G401.6 (cell line): ENCODE measurements at regions not wholly inside any gene's neighbourhood (a gene's known extent, or its start where the extent isn't known, plus 50 kb on each side); places are given as distances from the start of the nearest gene placed in this dataset.
"Not testable (repeated sequence)": the region's sequence is repeated elsewhere in the genome, so short reads cannot be mapped to it uniquely, and the experiment has no call there.

ENCODE experiments used
- FAIRE-seq: peaks from 2 replicates; lab custom pipeline; 2012; peaks lifted over from hg19 to GRCh38; lab: Jason Lieb, UNC

DNA sequence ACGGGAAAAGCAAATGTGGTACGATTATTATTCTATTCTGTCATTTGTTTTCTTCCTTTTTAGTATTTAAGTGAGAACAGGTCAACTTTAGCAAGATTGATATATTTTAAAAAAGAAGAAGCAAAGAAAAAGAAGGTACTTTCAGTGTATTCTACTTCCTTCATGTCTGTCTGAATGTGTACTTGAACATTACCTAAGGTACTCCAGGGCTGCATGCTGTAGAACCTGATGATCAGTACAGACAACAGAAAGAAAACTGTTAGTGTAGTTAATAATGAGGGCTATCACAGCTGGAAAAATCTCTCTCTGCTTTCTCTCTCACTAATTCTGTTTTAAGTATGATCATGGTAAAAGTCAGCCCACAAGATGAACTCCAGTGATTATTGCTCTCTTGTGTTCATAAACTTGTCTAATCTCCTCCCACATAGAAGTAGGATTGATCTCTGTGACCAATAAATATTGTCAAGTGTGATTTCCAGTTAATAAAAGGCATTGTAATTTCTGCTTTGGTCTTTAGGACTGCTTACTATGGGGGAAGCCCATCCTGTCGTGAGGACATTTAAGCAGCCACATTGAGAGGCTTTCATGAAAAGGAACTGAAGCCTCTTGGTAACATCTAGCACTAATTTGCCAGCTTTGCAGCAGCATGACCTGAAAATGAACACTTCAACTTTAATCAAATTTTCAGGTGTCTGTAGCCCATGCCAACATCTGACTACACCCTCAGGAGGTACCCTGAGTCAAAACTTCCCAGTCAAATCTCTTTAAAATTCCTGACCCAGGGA, 864.0 kb upstream of the ACO1 start:
- no peak for FAIRE-seq

DNA sequence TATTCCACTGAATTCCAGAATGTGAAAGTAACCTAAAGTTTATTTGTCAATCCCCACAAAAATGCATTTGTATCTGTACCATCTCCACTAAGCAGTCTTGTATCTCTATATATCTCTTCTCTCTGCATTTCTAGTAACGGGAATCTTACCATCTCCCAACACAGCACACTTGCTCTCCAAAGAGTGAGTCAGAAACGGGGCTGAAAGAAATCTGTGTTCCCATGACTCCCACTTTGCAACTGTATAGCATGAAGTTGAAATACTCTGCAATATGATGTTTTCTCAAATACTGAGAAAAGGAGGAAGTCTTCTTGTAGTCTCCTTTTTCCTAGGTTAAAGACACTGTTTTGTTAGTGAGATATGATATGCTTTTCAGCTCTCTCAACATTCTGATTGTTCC, 848.8 kb upstream of the ACO1 start:
- FAIRE-seq: no peak

DNA sequence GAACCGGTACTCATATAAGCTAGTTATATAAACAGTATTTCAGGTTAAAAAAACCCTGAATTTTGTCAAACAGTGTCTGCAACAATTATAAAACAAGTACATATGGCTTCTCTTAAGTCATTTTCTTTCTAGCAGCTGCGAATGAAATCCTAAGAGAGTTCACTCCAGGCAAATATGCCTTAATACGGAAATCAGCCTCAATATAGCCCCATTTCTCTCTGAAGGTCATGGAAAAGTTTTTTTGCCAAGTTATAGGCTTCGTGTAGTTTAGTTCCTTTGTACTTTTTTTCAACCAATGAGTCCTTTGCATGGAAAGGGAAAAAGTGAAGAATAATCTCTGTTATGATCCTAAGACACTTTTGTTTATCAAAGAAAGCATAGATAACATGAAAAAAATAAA, 848.0 kb upstream of the ACO1 start:
- FAIRE-seq: no peak

DNA sequence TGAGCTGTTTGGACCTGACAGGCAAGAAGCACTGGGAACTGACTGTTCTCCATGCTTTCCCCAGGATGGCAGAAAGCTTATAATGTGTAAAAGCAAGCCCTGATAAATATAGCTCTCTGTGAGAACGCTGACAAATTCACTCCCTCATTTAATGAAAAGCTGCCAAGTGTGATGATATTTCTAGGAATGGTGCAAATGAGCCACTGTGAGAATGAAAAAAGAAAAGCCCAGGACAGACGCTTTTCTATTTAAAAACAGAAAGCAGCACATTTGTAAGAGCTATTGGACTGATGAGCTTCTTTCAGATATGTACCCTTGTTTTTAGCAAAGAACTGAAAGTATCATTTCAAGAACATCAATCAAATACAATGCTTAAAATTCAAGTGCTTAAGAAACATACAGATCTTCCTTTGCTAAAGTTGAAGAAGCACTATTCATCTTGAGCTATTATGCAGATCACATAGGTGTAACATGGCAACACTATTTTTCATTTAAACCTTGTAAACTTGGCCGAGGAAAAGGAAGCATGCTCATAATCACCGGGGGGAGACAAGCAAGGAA, 842.6 kb upstream of the ACO1 start:
- FAIRE-seq: no peak

DNA sequence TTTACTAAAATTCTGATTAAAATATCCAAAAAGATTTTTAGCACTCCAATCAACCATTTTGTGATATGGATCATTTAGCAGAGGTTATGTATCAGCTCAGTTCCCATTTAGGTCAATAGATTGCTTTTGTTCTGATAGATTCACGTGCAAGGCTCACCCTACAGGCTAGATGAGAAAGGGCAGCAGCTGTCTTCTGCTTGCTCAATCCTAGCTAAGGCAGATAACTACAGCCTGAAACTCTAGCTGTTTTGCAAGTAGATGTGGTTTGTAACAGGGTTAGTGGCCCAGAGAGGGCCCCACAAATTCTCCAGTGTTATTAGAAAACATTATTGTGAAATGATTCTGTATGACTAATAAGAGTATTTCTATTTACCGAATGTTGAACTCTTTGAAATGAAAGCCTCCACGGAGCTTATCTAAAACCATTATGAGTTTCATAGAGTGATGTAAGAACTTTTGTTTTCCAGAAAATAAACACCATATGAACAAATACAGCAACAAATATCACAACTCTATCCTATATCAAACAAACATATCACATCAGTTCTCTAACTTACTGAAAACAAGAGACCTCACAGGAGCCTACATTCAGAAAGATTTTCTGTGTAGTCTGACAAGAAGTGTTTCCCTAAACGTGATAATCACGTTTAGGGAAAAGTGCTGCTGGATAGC, 841.9 kb upstream of the ACO1 start:
- no peak for FAIRE-seq

DNA sequence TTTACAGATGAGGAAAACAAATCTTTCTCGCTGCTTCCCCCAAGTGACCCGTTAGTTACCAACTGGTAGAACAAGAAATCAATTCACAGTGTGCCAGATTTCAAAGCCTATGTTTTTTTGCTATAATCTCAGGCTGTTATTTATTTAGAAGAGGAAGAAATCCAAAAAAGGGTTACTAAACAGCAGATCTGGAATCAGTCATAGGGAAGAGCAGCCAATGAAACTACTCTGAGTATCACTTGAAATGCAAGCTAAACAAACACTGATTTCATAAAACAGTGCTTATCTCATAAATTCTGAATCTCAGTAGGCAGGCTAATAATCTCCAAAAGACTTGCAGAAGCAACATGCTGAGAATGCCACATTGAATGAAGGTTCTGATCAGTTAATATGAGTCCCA, 829.5 kb upstream of the ACO1 start:
- FAIRE-seq: no peak

DNA sequence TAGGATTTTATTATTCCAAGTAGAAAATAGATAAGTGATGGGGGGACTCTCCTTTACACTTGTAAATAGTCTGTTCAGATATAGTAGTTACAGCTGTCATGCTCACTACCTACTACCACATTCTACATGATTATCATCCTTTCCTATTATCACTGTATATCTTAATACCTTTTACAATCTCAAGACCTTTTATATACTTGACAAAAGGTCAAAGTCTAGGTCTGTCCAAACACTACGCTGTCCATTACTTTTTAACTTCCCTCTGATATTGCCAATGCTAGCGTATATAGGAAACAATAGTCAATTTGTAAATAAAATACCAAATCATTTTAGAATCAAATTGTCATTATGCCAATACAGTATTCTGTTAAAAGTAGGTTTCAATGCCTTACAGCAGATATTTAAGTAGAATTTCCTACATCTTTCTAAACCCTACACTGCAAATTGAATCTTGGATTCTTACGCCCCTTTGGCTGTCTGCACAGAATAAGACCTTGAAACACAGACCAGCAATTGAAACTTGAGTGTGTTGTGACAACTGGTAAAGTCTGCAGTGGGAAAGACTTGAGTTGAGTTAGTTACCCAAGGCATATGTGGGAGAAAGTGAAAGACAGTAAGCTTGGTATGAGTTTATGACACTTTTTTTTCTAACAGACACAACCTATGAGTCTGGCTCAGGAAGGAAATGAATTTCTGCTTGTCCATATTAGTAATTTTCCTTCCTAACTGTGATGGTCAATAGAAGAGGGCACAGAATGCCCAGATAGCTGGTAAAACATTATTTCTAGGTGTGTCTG, 827.6 kb upstream of the ACO1 start:
- no peak for FAIRE-seq

DNA sequence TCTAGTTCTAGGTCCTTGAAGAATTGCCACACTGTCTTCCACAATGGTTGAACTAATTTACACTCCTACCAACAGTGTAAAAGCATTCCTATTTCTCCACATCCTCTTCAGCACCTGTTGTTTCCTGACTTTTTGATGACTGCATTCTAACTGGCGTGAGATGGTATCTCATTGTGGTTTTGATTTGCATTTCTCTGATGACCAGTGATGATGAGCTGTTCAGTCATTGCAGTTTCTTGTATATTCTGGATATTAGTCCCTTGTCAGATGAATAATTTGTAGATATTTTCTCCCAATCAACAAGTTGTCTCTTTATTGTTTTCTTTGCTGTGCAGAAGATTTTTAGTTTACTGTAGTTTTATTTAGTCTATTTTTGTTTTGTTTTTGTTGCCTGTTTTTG, 812.3 kb upstream of the ACO1 start:
- not testable (repeated sequence) for FAIRE-seq

DNA sequence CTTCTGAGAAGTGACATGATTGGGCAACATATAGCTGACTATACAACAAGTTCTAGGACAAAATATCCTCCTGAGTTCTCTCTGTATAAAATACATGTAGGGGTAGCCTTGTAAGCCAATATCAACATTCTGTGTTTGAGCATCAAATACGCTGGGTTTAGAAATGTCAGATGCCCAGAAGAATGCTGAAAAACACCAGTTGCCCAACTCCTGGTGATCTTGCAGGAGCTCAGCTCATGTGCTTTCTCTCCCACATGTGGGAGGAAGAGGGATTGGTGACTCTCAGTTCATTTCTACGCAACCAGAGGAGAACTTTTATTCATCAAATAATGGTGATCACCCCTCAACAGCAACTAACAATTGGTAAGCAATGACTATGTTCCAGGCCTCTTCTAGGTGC, 810.9 kb upstream of the ACO1 start:
- FAIRE-seq: no peak

DNA sequence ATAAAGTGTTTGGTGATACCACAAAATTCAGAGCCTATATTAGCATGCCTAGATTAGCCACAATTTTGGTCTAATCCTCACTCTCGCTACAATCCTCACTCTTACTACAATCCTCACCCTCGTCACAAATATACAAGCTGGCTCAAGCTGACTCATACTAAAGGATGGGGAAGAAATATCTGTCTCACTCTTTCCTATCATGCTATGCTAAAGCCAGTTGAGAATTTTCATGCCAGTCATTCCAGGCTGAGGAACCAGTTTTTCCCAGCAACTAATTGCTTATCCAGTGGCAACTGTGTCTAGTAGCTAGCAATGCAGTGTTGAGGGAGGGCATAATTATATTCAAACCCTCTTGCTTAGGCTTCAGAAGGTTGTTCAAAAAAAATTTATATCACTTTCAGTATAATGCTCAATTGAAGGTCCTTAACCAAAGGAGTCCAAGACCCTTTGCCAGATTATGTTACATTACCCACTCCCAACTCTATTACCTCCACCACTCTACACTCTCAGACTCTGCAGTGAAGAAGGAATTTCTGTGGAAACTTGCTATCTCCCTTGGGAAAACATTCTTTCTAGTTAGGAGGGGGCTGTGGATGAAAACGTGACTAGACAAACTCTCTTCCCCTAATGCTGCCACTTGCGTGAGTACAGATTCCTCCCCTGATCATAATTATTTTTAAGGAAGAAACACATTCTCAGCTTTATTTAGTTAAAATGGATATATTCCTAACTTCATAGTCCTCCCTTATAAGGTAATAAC, 810.3 kb upstream of the ACO1 start:
- no peak for FAIRE-seq

DNA sequence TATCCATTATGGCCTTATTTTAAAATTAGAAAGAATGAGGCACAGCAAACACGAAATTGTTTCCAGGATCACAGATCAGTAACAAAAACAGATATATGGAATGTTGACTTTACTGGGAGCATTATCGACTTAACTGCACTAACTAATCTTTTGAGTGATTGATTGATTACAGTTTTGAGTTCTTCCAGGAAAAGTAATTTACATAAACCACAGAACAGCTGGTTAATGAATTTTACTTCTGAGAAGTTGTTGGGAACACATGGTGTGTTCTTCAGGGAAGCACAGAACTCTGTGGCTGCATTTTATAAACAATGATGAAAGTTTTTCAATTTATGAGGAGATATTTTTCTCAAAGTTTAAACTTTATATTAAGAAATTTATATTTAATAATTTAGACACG, 802.4 kb upstream of the ACO1 start:
- no peak for FAIRE-seq

DNA sequence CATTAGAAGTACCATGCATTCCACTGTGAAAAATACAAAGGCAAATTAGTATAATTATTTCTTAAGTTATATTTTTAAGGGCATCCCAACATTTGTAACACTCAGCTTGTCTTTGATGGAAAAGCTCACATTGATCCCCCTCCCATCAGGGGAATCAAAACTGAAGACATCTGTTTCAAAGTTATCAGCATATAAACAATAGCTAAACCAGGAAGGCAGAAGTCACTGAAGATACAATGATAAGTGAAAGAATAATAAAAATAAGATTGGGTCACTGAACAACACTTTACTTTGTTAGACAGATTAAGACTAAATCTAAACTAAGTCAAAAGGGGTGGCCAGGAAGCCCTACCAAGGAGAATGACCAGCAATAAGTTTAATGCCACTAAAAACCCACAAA, 801.9 kb upstream of the ACO1 start:
- FAIRE-seq: no peak

DNA sequence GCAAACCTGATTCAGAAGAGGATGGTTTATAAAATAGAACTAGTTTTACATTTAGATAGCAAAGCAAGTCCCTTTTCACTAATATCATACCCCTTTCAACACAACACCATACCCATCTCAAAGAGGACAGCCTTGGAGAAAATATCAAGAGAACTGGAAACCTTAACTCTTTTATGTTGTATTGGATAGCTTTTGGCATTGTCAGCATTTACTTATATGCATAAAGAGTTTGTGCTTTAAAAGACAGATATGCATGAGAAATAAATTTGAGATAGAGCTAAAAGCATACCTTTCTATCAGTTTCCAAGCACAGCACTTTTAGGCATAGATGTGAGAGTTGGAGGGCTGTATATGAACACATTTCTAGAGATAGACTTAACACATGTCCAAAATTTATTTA, 799.3 kb upstream of the ACO1 start:
- FAIRE-seq: no peak

DNA sequence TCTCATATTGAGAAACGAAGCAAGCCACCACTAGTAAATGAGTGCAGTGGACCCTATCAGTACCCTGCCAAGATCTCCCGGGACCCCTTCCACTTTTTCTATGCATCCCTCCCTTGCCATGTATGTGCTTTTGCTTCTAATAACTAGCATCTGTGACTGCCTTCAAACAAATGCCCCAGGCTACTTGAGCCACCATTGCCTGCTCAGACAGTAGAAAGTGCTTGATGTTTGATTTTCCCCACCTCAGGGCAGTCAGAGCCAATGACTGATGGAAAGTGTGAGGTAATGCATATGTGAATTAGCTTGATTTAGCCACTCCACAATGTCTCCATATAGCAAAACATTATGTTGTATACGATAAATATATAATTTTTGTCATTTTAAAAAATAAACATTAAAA, 797.3 kb upstream of the ACO1 start:
- no peak for FAIRE-seq

DNA sequence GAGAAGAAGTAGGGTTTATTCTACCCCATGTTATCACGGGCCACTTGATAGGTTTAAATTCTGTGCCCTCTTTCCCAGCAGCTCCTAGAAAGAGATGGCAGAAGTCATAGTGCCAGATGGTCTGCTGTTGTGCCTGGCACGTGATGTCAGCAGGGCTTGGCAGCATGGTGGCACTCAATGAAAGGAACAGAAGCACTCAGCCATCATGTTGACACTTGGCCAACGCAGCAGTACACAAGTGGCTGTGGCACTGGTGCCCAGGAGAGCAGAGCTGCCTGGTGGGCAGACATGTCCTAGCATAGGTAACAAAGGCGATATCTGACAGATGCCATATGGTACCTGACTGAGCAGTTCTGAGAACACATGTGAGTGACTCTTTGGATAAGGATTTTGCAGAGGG, 796.4 kb upstream of the ACO1 start:
- no peak for FAIRE-seq

DNA sequence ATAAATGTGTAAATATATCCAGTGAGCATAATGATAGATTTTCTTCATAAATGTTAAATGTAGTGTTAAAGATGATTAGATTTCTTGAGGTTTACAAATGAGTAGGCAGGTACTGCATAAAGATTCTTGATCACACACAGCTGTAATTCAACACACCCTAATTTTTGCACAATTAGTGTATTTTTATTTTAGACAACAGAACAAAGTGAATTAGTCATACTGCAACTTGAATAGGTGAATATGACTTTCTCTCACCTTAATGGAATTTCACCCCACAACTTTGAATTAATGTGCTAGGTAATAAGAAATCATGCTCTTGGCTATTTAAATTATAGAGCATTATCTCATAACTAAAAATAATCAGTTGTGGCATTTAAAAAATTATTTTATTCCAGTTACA, 795.7 kb upstream of the ACO1 start:
- no peak for FAIRE-seq

DNA sequence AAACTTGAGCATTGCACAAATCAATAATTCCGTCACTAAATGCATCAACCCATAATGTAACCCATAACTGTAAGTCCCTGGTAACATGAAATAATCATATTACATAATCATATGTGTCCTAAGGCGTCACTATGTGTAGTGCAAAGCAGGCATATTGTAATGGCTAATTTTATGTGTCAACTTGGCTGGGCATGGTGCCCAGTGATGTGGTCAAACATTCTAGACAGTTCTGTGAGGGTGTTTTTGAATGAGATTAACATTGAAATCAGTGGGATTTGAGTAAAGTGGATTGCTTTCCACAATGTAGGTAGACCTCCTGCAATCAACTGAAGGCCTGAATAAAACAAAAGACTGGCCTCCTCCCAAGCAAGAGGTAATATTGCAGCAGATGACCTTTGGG, 794.4 kb upstream of the ACO1 start:
- FAIRE-seq: no peak

DNA sequence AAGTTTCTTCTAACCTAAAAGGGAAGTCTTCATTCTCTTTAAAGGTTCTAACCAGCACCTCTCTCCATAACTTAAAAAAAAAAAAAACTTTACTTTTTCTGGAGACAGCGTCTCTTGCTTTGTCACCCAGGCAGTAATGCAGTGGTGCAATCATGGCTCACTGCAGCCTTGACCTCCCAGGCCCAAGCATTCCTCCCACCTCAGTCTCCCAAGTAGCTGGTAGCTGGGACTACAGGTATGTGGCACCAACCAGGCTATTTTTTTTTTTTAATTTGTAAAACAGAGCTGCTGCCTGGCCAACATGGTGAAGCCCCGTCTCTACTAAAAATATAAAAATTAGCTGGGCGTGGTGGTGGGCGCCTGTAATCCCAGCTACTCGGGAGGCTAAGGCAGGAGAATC, 787.4 kb upstream of the ACO1 start:
- not testable (repeated sequence) for FAIRE-seq

DNA sequence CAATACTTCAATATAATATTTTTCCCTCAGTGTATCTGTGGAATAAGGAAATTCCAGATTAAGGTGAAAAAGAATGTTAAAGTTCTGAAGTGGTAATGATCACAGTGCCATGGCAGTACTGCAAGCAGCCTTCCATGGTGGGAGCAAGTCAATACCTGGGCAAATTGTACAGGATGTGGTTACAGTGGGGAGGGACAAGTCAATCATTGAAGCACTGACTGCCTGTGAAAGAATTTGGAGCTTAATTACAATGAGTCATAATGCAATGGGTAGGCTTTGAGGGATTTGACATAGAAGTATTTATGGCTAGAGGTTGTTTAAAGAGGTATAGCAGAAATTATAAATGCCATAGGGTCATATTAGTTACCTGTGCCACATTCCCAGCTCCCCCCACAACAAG, 786.5 kb upstream of the ACO1 start:
- FAIRE-seq: no peak

DNA sequence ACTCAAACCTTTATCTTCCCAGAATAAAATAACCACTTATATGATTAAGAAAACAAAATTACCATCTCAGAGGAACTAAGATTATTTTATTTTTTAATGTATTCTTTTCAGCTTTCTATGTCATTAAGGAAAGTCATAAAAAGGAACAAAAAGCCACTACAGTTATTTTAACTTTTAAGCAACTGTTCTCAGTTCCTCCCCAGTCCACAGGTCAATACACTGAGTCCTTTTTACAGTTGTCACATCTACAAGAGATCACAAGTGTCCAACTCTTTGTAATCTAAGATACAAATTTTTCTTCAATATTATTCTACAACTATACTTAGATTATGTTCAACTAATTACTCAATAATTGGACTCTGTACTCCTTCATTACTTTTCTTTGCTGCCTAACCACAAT, 782.8 kb upstream of the ACO1 start:
- FAIRE-seq: no peak

DNA sequence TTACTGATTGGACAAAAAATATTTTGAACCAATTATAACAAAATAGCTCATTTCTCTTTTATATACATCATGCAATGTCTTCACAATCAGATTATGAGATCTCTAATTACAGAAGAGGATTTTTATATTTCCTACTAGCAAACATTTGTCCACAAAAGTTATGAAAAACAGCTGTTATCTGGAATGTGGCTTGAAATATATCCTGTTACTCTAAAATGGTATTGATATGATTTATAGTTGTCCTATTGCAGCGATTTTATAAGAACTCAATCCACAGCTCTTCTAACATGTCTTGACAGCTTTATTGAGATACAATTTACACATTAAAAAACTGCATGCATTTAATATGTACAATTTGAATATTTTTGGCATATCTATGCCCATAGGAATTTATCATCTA, 779.9 kb upstream of the ACO1 start:
- FAIRE-seq: no peak

DNA sequence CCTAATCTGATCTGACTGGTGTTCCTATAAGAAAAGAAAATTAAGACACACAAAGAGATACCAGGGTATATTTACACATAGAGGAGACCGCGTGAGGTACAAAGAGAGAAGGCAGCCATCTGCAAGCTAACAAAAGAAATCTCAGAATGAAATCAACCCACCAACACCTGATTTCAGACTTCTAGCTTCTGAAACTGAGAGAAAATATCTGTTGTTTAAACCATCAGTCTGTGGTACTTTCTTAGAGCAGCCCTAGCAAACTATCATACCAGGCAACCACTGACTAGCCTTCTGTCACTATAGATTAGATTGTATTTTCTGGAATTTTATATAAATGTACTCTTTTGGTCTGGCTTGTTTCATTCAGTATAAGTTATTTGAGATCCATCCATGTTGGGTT, 779.3 kb upstream of the ACO1 start:
- FAIRE-seq: no peak
